Ovary (tissue), 3 donors: ENCODE measurements at regions not wholly inside any gene's neighbourhood (a gene's known extent, or its start where the extent isn't known, plus 50 kb on each side); places are given as distances from the start of the nearest gene placed in this dataset.

ENCODE experiments used
- CTCF ChIP-seq, 3 donors: fragments of 450-650 bp in 2 of 3; fragments of 200-600 bp in 1 of 3; IDR thresholded peaks; one replicate each; pipeline versions ENCODE4 v1.5.1 to v1.8.0; 2016 to 2022; ENCODE audit warnings: antibody characterized with exemption in 3 of 3, mild to moderate bottlenecking in 1 of 3
- POLR2A ChIP-seq: fragments of 450-650 bp; IDR thresholded peaks from one replicate; pipeline ENCODE4 v1.6.1; 2017; ENCODE audit warnings: antibody characterized with exemption, mild to moderate bottlenecking, moderate library complexity
- donor health status: DM: no; HTN: no; CAD: no.

GRCh38 chr3:166451997-166452396 lies 614.8 kb upstream of the BCHE start:
- TF ChIP-seq CTCF (IDR thresholded peaks at IDR 0.05) (no peak), POLR2A (no peak)
